Activated CD4-positive, alpha-beta T cell treated with anti-CD3 and anti-CD28 coated beads, Interleukin-2, amount 50 U/mL, for 16 hours (primary cell): ENCODE measurements at regions not wholly inside any gene's neighbourhood (a gene's known extent, or its start where the extent isn't known, plus 50 kb on each side); places are given as distances from the start of the nearest gene placed in this dataset.

Source experiments
- DNase-seq: peaks from one replicate; pipeline ENCODE4 v3.0.0-alpha.2; 2020

- no peak for DNase-seq
These were observed 244.6 kb upstream of the TET2 start for GRCh38 chr4:104901961-104902605.

GRCh38 chr4:104905065-104905464 is 241.6 kb upstream of the TET2 start:
- DNase-seq, result no peak

GRCh38 chr4:104905546-104905945 is 241.1 kb upstream of the TET2 start:
- no peak for DNase-seq

- DNase-seq, result no peak
These were observed 240.4 kb upstream of the TET2 start for GRCh38 chr4:104906276-104906675.

- no peak for DNase-seq
These were observed 239.5 kb upstream of the TET2 start for GRCh38 chr4:104907074-104907649.

DNA sequence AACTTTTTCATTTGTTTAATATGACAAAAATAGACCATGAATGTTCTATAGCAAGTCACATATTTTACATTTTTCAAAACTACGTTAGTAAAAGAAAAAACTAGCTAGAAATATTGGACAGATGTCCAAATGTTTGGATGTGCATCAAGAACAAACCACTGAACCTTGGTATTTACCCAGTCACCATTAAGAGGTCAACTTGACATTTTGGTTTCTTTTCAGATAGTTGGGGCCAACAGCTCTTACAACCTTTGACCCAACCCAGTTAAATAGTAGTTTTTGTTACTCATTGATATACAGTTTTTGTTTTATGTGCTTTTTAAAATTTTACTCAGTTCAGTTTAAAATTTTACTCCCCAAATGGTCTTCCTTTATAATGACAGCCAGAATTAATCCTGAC is 238.7 kb upstream of the TET2 start:
- DNase-seq, result no peak

- DNase-seq, result no peak
These were observed 237.3 kb upstream of the TET2 start for GRCh38 chr4:104909376-104909775.

- DNase-seq, result no peak
These were observed 234.2 kb upstream of the TET2 start for GRCh38 chr4:104912518-104912917.

DNA sequence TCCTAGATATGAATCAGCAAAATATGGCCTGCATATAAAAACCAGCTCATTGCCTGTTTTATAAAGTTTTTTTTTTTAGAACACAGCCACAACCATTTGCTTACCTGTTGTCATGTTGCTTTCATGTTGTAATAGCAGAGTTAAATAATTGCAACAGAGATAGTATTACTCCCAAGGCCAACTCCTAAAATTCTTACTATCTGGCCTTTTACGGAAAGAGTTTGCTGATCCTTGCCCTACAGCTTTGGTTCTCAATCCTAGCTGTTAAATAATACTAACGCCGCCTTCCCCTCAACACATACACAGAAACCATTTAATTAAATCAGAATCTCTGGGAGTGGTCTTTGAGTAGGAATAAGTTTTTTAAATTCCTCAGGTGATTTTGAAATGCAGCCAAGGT is 231.3 kb upstream of the TET2 start:
- no peak for DNase-seq

DNA sequence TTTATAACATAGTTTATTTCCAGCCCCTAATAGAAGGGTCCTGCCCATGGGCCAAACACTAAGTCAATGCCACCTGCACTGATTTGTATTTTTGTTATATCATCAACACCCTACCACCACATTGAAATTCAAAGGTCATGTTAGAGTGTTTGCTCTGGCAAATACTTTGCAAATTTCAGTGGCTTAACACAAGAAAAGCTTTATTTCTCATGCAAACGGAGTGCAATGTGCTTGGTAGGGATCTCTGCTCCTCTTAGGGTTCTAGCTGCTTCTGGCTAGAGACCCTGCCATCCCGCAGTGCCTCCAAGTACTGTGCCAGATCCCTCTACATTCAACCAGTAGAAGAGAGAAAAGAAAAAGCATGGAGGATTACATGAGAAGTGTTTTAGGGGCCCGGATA is 230.8 kb upstream of the TET2 start:
- DNase-seq, result no peak

- no peak for DNase-seq
These were observed 227.3 kb upstream of the TET2 start for GRCh38 chr4:104919406-104919805.

GRCh38 chr4:104930298-104930697 is 216.4 kb upstream of the TET2 start:
- DNase-seq, result no peak

DNA sequence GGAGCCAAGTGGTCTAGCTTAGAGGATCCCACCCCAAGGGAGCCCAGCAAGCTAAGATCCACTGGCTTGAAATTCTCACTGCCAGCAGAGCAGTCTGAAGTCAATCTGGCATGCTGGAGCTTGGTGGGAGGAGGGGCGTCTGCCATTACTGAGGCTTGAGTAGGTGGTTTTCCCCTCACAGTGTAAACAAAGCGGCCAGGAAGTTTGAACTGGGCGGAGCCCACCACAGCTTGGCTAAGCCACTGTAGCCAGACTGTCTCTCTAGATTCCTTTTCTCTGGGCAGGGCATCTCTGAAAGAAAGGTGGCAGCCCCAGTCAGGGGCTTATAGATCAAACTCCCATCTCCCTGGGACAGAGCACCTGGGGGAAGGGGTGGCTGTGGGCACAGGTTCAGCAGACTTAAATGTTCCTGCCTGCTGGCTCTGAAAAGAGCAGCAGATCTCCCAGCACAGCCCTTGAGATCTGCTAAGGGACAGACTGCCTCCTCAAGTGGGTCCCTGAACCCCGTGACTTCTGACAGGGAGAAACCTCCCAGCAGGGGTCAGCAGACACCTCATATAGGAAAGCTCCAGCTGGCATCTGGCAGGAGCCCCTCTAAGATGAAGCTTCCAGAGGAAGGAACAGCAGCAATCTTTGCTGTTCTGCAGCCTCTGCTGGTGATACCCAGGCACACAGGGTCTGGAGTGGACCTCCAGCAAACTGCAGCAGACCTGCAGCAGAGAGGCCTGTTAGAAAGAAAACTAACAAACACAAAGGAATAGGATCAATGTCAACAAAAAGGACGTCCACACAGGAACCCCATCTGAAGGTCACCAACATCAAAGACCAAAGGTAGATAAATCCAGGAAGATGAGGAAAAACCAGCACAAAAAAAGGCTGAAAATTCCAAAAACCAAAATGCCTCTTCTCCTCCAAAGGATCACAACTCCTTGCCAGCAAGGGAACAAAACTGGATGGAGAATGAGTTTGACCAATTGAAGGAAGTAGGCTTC is 215.6 kb upstream of the TET2 start:
- DNase-seq, result peak; percentile 24

- no peak for DNase-seq
These were observed 208.1 kb upstream of the TET2 start for GRCh38 chr4:104938624-104939023.

DNA sequence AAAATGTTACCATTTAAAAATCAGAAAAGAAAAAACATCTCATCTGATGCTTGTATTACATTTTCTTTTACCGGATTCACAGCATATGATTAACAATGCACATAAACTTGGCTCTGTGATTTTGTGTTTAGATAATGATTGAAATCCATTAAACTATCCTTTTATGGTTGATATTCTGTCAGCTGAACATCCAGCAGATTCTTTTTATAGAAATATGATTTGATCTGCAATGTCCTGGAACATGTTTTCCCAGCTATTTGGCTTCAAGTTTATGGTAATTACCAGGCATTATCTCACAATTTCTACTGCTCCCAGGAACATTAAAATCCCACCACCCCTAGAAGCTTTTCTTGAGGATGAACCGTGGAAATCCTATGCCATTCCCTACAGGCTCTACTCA is 205.7 kb upstream of the TET2 start:
- no peak for DNase-seq

DNA sequence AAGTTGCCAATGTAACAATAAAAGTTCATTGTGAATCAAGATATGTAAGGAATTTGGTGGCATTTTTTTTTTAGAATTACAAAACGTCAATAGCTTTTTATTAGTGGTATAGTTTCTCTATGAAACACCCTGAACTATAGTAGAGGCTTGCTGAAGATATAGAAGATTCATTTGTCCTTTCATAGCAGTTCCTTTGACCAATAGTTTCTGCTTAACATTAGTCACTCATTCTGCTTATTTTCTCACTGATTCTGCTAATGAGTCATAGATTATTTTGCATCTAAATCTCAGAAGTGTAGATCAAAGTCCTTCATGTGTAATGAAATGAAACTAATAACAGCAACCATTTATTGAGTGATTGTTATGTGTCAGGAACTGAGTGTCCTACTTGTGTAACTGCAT is 205.0 kb upstream of the TET2 start:
- DNase-seq, result peak; percentile 26

DNA sequence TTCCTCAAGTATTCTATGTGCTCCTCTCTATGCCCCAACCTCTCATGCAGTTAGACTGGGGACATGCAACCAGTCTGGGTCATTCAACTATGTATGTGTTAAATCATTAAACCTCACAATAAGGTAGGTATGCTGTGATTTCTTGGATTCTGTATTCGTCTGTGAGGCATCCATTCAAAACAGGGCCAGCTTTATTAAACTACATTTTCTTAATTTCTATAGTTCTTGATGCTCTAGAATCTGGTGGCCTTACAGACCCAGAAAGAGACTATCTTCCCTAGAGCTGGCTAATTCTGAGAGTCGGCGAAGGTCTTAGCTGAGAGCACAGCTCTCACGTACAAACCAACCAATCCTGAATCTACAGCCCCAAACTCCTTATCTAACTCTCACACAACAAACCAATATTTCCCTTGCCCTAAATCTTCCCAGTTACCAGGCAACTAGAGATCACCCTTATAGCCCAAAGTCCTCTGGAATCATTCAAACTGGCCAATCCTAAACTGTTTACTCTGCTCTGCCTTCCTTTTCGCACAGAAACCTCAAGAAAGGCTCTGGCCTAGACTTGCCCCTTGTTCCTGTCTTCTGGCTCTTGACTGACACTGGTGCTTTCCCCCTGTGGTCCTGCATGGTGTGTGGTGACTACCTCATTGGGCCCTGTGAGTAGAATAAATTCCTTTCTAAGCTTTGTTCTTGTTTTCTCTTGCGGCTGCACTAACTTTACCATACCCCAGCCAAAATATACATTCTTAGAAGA is 203.5 kb upstream of the TET2 start:
- no peak for DNase-seq

GRCh38 chr4:104944596-104944995 is 202.1 kb upstream of the TET2 start:
- DNase-seq, result no peak

- DNase-seq, result no peak
These were observed 182.1 kb upstream of the TET2 start for GRCh38 chr4:104964410-104965175.

GRCh38 chr4:104966349-104967033 is 180.2 kb upstream of the TET2 start:
- peak; percentile 95 for DNase-seq

DNA sequence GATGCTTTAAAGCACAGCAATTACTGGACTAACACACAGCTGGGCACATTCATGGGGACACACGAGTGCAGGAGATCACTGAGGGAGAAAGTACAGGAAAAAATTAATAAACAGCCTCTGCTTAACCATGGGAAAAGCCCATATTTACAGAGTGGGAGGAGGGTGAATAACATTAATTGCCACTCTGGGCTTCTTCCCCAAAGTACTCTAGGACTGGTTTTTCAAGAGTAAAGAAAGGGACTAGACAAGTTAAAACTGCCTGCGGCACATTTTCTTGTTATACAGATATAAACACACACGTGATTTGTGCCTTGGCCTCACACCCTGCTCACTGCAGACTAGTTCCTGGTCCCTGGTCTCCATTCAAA is 179.7 kb upstream of the TET2 start:
- DNase-seq, result no peak
